Upper lobe of left lung (tissue), 6 donors: ENCODE measurements at regions not wholly inside any gene's neighbourhood (a gene's known extent, or its start where the extent isn't known, plus 50 kb on each side); places are given as distances from the start of the nearest gene placed in this dataset.

ENCODE experiments used
- ATAC-seq, 2 donors: fragments of 200-7000 bp; cut with Tn5 transposase; one replicate each; pipeline ENCODE4 v1.9.1; 2022; ENCODE audit warnings: mild to moderate bottlenecking in 2 of 2, moderate library complexity in 2 of 2; ENCODE audit not compliant: low FRiP score in 2 of 2
- DNase-seq, 2 donors: peaks; one replicate each; pipeline ENCODE4 v3.0.0-alpha.2; 2019 to 2020
- H3K27ac ChIP-seq, 4 donors: fragments of 200-600 bp; sonication (generic); one replicate each; pipeline ENCODE4 v1.5.1; 2016 to 2019
- H3K27me3 ChIP-seq, 4 donors: fragments of 200-600 bp; sonication (generic); one replicate each; pipeline ENCODE4 v1.5.1; 2017 to 2019
- H3K36me3 ChIP-seq, 4 donors: fragments of 200-600 bp; sonication (generic); one replicate each; pipeline ENCODE4 v1.5.1; 2016 to 2019
- H3K4me1 ChIP-seq, 4 donors: fragments of 200-600 bp; sonication (generic); one replicate each; pipeline ENCODE4 v1.5.1; 2018 to 2019
- H3K4me3 ChIP-seq, 4 donors: fragments of 200-600 bp; sonication (generic); one replicate each; pipeline ENCODE4 v1.5.1; 2017 to 2019; ENCODE audit warnings: mild to moderate bottlenecking in 2 of 4, moderate library complexity in 1 of 4
- H3K9me3 ChIP-seq, 4 donors: fragments of 200-600 bp; sonication (generic); one replicate each; pipeline ENCODE4 v1.5.1; 2018 to 2019
- EP300 ChIP-seq, 4 donors: sonication (generic); formaldehyde crosslinking; IDR thresholded peaks; one replicate each; pipeline ENCODE4 v1.5.1; 2017; ENCODE audit warnings: antibody characterized with exemption in 4 of 4, control low read depth in 2 of 4
- POLR2A ChIP-seq, 4 donors: fragments of 450-650 bp; IDR thresholded peaks; one replicate each; pipeline ENCODE4 v1.5.1; 2016 to 2017; ENCODE audit warnings: antibody characterized with exemption in 4 of 4, mild to moderate bottlenecking in 2 of 4
- POLR2AphosphoS5 ChIP-seq, 2 donors: sonication (generic); formaldehyde crosslinking; IDR thresholded peaks; one replicate each; pipeline ENCODE4 v1.5.1; 2017; ENCODE audit warnings: antibody characterized with exemption in 2 of 2
- WGBS, 2 donors: methylation state at CpG; one replicate each; pipeline ENCODE4 v1.1.5; 2017 to 2018; 5-methylcytosine and 5-hydroxymethylcytosine counted together
- TF ChIP-seq, protein P1 (sequence below), 6 experiments: fragments of 450-650 bp in 4 of 6; fragments of 200-600 bp in 2 of 6; sonication (generic) in 2 of 6; IDR thresholded peaks; one replicate each; pipeline ENCODE4 v1.5.1; 2016 to 2019; ENCODE audit warnings: antibody characterized with exemption in 6 of 6
- donor health status: DM: no; HTN: no; CAD: no; lungs with moderate emphysema.
- donor health status: DM: no; HTN: yes; CAD: no; lungs with severe emphysema.

DNA sequence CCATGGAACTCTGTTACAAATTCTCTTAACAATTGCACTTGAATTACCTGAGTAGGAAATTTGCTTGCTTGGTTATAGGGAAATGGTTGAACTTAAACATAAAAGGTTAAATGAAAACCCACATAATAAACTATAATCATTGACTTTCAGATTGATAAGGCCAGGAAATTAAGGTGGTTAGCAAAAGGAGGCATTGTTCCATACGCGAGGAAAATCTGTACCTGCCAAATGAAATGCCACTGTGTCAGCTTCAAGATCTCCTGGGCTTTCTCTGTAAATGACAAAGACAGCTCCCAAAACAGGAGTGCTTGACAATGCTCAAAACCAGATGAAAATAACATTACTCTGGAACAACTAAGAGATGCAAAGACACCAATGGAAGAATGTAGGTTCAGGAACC lies 125.5 kb upstream of the KLF3 start:
- H3K27ac ChIP-seq: no peak overlapping the region
- no peaks in the 10 kb centered on the region for H3K4me1 ChIP-seq
- WGBS, 2 donors: 93 to 96% methylated on average over 2 of the region's 2 CpGs
- no peak for ATAC-seq
- H3K27me3 ChIP-seq: no peaks in the 10 kb centered on the region
- no peaks in the 10 kb centered on the region for H3K9me3 ChIP-seq
- DNase-seq: no peak
- no peaks in the 10 kb centered on the region for H3K36me3 ChIP-seq
- H3K4me3 ChIP-seq: no peak overlapping the region
- TF ChIP-seq POLR2A (IDR thresholded peaks at IDR 0.05) (no peak), EP300 (IDR thresholded peaks at IDR 0.05) (no peak), POLR2AphosphoS5 (IDR thresholded peaks at IDR 0.05) (no peak)
- TF ChIP-seq, protein P1, sequence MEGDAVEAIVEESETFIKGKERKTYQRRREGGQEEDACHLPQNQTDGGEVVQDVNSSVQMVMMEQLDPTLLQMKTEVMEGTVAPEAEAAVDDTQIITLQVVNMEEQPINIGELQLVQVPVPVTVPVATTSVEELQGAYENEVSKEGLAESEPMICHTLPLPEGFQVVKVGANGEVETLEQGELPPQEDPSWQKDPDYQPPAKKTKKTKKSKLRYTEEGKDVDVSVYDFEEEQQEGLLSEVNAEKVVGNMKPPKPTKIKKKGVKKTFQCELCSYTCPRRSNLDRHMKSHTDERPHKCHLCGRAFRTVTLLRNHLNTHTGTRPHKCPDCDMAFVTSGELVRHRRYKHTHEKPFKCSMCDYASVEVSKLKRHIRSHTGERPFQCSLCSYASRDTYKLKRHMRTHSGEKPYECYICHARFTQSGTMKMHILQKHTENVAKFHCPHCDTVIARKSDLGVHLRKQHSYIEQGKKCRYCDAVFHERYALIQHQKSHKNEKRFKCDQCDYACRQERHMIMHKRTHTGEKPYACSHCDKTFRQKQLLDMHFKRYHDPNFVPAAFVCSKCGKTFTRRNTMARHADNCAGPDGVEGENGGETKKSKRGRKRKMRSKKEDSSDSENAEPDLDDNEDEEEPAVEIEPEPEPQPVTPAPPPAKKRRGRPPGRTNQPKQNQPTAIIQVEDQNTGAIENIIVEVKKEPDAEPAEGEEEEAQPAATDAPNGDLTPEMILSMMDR (IDR thresholded peaks at IDR 0.05): no peak

DNA sequence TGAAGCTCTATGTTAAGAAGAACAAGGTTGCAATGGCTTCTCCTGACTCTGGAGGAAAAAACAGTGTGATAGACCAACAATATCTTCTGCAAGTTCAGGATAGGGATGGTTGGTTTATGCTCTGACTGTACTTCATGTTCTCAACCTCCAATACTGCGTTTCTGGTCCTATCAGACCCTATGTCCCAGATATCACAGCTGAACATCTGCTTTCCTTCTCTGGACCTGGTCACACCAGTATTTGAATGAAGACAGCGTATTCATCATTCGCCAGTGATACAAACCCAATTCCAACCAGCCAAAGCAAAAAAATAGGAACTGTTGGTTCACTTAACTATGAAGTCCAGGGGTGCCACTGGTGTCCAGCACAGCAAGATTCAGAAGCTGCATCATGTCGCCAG lies 124.5 kb upstream of the KLF3 start:
- Histone ChIP-seq H3K4me3 (no peak overlapping the region), H3K27ac (no peak overlapping the region), H3K4me1 (no peaks in the 10 kb centered on the region), H3K9me3 (no peaks in the 10 kb centered on the region), H3K36me3 (no peaks in the 10 kb centered on the region), H3K27me3 (no peaks in the 10 kb centered on the region)
- TF ChIP-seq POLR2A (IDR thresholded peaks at IDR 0.05) (no peak), POLR2AphosphoS5 (IDR thresholded peaks at IDR 0.05) (no peak)
- TF ChIP-seq, protein P1 (IDR thresholded peaks at IDR 0.05): no peak
- no peak for DNase-seq
- 92 to 93% methylated on average over 4 of the region's 4 CpGs for WGBS, 2 donors
- no peak for ATAC-seq

DNA sequence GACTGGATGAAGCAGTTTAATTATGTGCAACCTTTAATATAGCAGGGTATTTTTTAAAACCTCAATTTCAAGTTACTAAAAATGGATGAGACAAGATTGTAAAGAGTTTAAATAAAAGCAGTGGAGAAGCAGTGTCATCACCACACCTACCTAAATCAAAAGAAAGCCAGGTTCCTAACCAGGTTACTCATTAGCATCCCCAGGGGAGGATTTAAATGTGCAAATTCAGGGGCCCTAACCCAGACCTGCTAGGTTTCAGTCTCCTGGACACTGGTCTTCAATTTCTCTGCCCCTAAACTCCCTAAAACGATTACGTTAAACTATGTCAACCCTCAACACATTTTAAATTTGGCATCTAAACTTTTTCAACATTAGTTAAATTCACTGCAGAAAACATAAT lies 116.9 kb upstream of the KLF3 start:
- no peak for TF ChIP-seq EP300 (IDR thresholded peaks at IDR 0.05)
- no peak for TF ChIP-seq POLR2A (IDR thresholded peaks at IDR 0.05)
- TF ChIP-seq, protein P1 (IDR thresholded peaks at IDR 0.05): no peak
- TF ChIP-seq POLR2AphosphoS5 (IDR thresholded peaks at IDR 0.05): no peak
- ATAC-seq (no peak), DNase-seq (no peak)
- WGBS, 2 donors: 87 to 90% methylated on average over 2 of the region's 2 CpGs
- no peak overlapping the region for H3K4me3 ChIP-seq
- H3K36me3 ChIP-seq: no peaks in the 10 kb centered on the region
- H3K4me1 ChIP-seq: no peaks in the 10 kb centered on the region
- H3K27me3 ChIP-seq: no peaks in the 10 kb centered on the region
- H3K9me3 ChIP-seq: no peaks in the 10 kb centered on the region
- no peak overlapping the region for H3K27ac ChIP-seq

DNA sequence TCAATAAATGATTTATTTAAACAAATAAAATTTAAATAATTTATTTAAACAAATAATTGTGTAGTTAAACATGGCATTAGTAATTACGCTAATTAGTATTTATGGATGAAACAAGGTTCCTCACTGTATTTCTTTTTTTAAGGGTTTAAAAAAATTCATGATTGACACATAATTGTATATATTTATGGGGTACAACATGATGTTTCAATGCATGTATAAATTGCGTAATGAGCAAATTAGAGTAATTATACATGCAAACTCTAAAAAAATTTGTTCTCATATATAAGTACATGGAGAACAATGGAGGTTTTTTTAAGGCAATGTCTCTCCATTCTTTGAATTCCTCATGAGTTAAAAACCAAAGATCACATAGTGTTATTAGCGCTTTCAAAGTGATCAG lies 115.7 kb upstream of the KLF3 start:
- no peak for TF ChIP-seq POLR2A (IDR thresholded peaks at IDR 0.05)
- no peak for TF ChIP-seq EP300 (IDR thresholded peaks at IDR 0.05)
- TF ChIP-seq, protein P1 (IDR thresholded peaks at IDR 0.05): no peak
- WGBS, 2 donors: 98 to 99% methylated on average over 3 of the region's 3 CpGs
- H3K36me3 ChIP-seq: no peaks in the 10 kb centered on the region

DNA sequence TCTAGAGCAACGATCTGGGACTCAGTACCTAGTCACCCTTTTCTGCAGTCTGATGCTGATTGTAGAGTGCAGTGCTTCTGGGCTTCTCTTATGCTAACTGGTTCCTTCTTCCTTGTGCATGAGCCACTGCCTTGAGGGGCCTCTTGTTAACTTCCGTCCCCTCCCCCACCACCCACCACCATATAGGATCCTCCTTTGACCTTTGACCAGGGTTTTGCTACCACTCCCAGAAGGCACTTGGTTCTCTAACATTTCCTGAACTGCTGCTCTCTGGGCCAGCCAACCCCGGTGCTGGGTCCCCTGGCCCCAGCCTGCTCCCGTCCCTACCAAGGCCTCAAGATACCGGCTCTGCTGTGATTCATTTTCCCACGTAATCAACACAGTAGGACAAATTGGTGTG lies 104.6 kb upstream of the KLF3 start:
- no peaks in the 10 kb centered on the region for H3K36me3 ChIP-seq
- no peak overlapping the region for H3K4me3 ChIP-seq
- H3K27ac ChIP-seq: no peak overlapping the region
- WGBS, 2 donors: 94 to 96% methylated on average over 6 of the region's 6 CpGs
- peaks cover 0 to 5% (median 0%) of the 10 kb centered on the region in 4 donors for H3K9me3 ChIP-seq
- TF ChIP-seq, protein P1 (IDR thresholded peaks at IDR 0.05): no peak
- TF ChIP-seq POLR2A (IDR thresholded peaks at IDR 0.05) (no peak), EP300 (IDR thresholded peaks at IDR 0.05) (no peak), POLR2AphosphoS5 (IDR thresholded peaks at IDR 0.05) (no peak)
- DNase-seq: peak in 1 of 2 donors; percentile 24
- H3K27me3 ChIP-seq: no peaks in the 10 kb centered on the region
- peaks cover 10 to 24% (median 16%) of the 10 kb centered on the region in 4 donors for H3K4me1 ChIP-seq
- ATAC-seq: no peak

More for the DNA sequence above, 115.7 kb upstream of the KLF3 start:
- H3K4me1 ChIP-seq: no peaks in the 10 kb centered on the region
- no peaks in the 10 kb centered on the region for H3K9me3 ChIP-seq
- no peaks in the 10 kb centered on the region for H3K27me3 ChIP-seq
- no peak overlapping the region for H3K4me3 ChIP-seq
- H3K27ac ChIP-seq: no peak overlapping the region
- ATAC-seq (no peak), DNase-seq (no peak)
